ENCODE measurements at regions not wholly inside any gene's neighbourhood (a gene's known extent, or its start where the extent isn't known, plus 50 kb on each side); places are given as distances from the start of the nearest gene placed in this dataset.

GRCh38 chr10:27620430-27621397 is 116.6 kb downstream of the RAB18 start:
- H3K4me2 ChIP-seq (ENCODE audit: control insufficient read depth, insufficient read depth): no peak overlapping the region
- no peaks in the 10 kb centered on the region for H3K4me1 ChIP-seq (ENCODE audit: control insufficient read depth, insufficient read depth, low read length)
- H2AFZ ChIP-seq (ENCODE audit: control insufficient read depth, low read depth, low read length): no peak overlapping the region
- ChIA-PET RAD21 (ENCODE audit: unreplicated experiment) (no interaction called here), SMC1A (ENCODE audit: uncharacterized antibody, unreplicated experiment) (no interaction called here), CTCF (no interaction called here), POLR2A (no interaction called here)
- H3K27me3 ChIP-seq (replicated peaks in 1 of 2; ENCODE audit: control insufficient read depth in 2 of 2, insufficient read depth in 2 of 2, low read length in 1 of 2): no peaks in the 10 kb centered on the region; a peak in 2 of 4 replicates
- 9% methylated on average over 10 of the region's 10 CpGs for WGBS (ENCODE audit: insufficient coverage, insufficient replicate concordance, low lambda C conversion rate, missing lambda C conversion rate)
- no peaks in the 10 kb centered on the region for H4K20me1 ChIP-seq (ENCODE audit: control insufficient read depth, insufficient read depth)
- ATAC-seq (no peak), DNase-seq (ENCODE audit: low read depth, low spot score) (no peak), FAIRE-seq (no peak)
- no peak overlapping the region for H3K9ac ChIP-seq (ENCODE audit: control insufficient read depth, insufficient read depth, low read length)
- no peaks in the 10 kb centered on the region for H3K79me2 ChIP-seq (ENCODE audit: control insufficient read depth, insufficient read depth, low read length)
- no peak overlapping the region for H3K4me3 ChIP-seq
- no peaks in the 10 kb centered on the region for H3K9me3 ChIP-seq (replicated peaks; ENCODE audit: control insufficient read depth, insufficient read depth, low read length)
- no peaks in the 10 kb centered on the region for H3K36me3 ChIP-seq (ENCODE audit: control insufficient read depth in 2 of 2, insufficient read depth in 2 of 2, low read length in 1 of 2)
- H3K27ac ChIP-seq (ENCODE audit: control insufficient read depth, insufficient read depth): no peak overlapping the region
- in situ Hi-C loops (cut with MboI): no loop called here
- intact Hi-C loops (cut with micrococcal nuclease; ENCODE audit: unreplicated experiment): no loop called here
- BruUV-seq (replicated peaks): no TSS peak
- TF ChIP-seq RB1 (IDR thresholded peaks at IDR 0.05; ENCODE audit: borderline replicate concordance) (no peak), SRF (IDR thresholded peaks at IDR 0.05; ENCODE audit: low read depth in 2 of 2, low read length in 2 of 2) (no peak), MXI1 (IDR thresholded peaks at IDR 0.05; ENCODE audit: low read depth, low read length) (no peak), MLLT1 (IDR thresholded peaks at IDR 0.05) (no peak), ZZZ3 (IDR thresholded peaks at IDR 0.05; ENCODE audit: control insufficient read depth, insufficient read length, low read depth) (no peak), POLR2AphosphoS5 (IDR thresholded peaks at IDR 0.05; ENCODE audit: low read length) (no peak), ZBTB11 (CRISPR knock-in tag; IDR thresholded peaks at IDR 0.05) (no peak), NFIC (IDR thresholded peaks at IDR 0.05; ENCODE audit: low read depth, low read length) (no peak), NBN (IDR thresholded peaks at IDR 0.05) (no peak), IRF3 (IDR thresholded peaks at IDR 0.05) (no peak), ESRRA (IDR thresholded peaks at IDR 0.05; ENCODE audit: low read length) (no peak), TCF7 (IDR thresholded peaks at IDR 0.05; ENCODE audit: borderline replicate concordance) (no peak), PKNOX1 (IDR thresholded peaks at IDR 0.05) (no peak), ZBED1 (IDR thresholded peaks at IDR 0.05; ENCODE audit: borderline replicate concordance) (no peak), IKZF1 (conservative IDR thresholded peaks at IDR 0.05) (no peak), CEBPB (IDR thresholded peaks at IDR 0.05; ENCODE audit: borderline replicate concordance in 1 of 2, low read depth in 2 of 2, low read length in 2 of 2) (no peak), BMI1 (IDR thresholded peaks at IDR 0.05; ENCODE audit: borderline replicate concordance) (no peak), CHD1 (IDR thresholded peaks at IDR 0.05; ENCODE audit: low read depth, low read length) (no peak)
